ENCODE measurements at regions not wholly inside any gene's neighbourhood (a gene's known extent, or its start where the extent isn't known, plus 50 kb on each side); places are given as distances from the start of the nearest gene placed in this dataset.

- Histone ChIP-seq H3K9me2 (replicated peaks; ENCODE audit: insufficient read depth, low read length) (no peaks in the 10 kb centered on the region), H4K20me1 (ENCODE audit: insufficient read depth, low read depth, low read length) (no peaks in the 10 kb centered on the region), H2AFZ (ENCODE audit: low read length) (no peak overlapping the region), H3K4me1 (ENCODE audit: low read length) (peaks cover 6% of the 10 kb centered on the region), H3K4me2 (ENCODE audit: low read depth, low read length, poor library complexity, severe bottlenecking) (no peak overlapping the region), H3K9ac (ENCODE audit: low read length) (no peak overlapping the region), H3K36me3 (ENCODE audit: insufficient read depth, low read length) (no peaks in the 10 kb centered on the region), H3K27me3 (ENCODE audit: low read length) (no peaks in the 10 kb centered on the region), H3K79me2 (ENCODE audit: low read length) (no peaks in the 10 kb centered on the region), H3K4me3 (ENCODE audit: low read length) (no peak overlapping the region), H3K27ac (ENCODE audit: low read length) (no peak overlapping the region), H3K9me3 (ENCODE audit: low read length) (no peaks in the 10 kb centered on the region)
- DNase-seq, result no peak
These were observed 350.6 kb downstream of the ETS1 start for GRCh38 chr11:128236506-128237498.

GRCh38 chr11:128235958-128236357 lies 351.4 kb downstream of the ETS1 start:
- H3K79me2 ChIP-seq (ENCODE audit: low read length), result no peaks in the 10 kb centered on the region
- H3K4me1 ChIP-seq (ENCODE audit: low read length), result peaks cover 6% of the 10 kb centered on the region
- H3K27ac ChIP-seq (ENCODE audit: low read length), result no peak overlapping the region
- no peaks in the 10 kb centered on the region for H3K27me3 ChIP-seq (ENCODE audit: low read length)
- H4K20me1 ChIP-seq (ENCODE audit: insufficient read depth, low read depth, low read length), result no peaks in the 10 kb centered on the region
- no peak overlapping the region for H3K4me2 ChIP-seq (ENCODE audit: low read depth, low read length, poor library complexity, severe bottlenecking)
- H3K9me3 ChIP-seq (ENCODE audit: low read length), result no peaks in the 10 kb centered on the region
- no peaks in the 10 kb centered on the region for H3K36me3 ChIP-seq (ENCODE audit: insufficient read depth, low read length)
- no peaks in the 10 kb centered on the region for H3K9me2 ChIP-seq (replicated peaks; ENCODE audit: insufficient read depth, low read length)
- no peak overlapping the region for H3K4me3 ChIP-seq (ENCODE audit: low read length)
- H2AFZ ChIP-seq (ENCODE audit: low read length), result no peak overlapping the region
- no peak for DNase-seq
- H3K9ac ChIP-seq (ENCODE audit: low read length), result no peak overlapping the region

- H3K36me3 ChIP-seq (ENCODE audit: insufficient read depth, low read length), result no peaks in the 10 kb centered on the region
- DNase-seq, result no peak
- no peak overlapping the region for H3K4me3 ChIP-seq (ENCODE audit: low read length)
- H3K27me3 ChIP-seq (ENCODE audit: low read length), result no peaks in the 10 kb centered on the region
- H3K27ac ChIP-seq (ENCODE audit: low read length), result no peak overlapping the region
- no peak overlapping the region for H3K9ac ChIP-seq (ENCODE audit: low read length)
- H4K20me1 ChIP-seq (ENCODE audit: insufficient read depth, low read depth, low read length), result no peaks in the 10 kb centered on the region
- H3K4me2 ChIP-seq (ENCODE audit: low read depth, low read length, poor library complexity, severe bottlenecking), result no peak overlapping the region
- no peaks in the 10 kb centered on the region for H3K9me3 ChIP-seq (ENCODE audit: low read length)
- no peak overlapping the region for H2AFZ ChIP-seq (ENCODE audit: low read length)
- H3K79me2 ChIP-seq (ENCODE audit: low read length), result no peaks in the 10 kb centered on the region
- H3K4me1 ChIP-seq (ENCODE audit: low read length), result peaks cover 6% of the 10 kb centered on the region
- H3K9me2 ChIP-seq (replicated peaks; ENCODE audit: insufficient read depth, low read length), result no peaks in the 10 kb centered on the region
These were observed 351.9 kb downstream of the ETS1 start for GRCh38 chr11:128235426-128235825.

- Histone ChIP-seq H3K27me3 (ENCODE audit: low read length) (no peaks in the 10 kb centered on the region), H2AFZ (ENCODE audit: low read length) (no peak overlapping the region), H3K27ac (ENCODE audit: low read length) (no peak overlapping the region), H3K4me3 (ENCODE audit: low read length) (no peak overlapping the region), H3K9me3 (ENCODE audit: low read length) (no peaks in the 10 kb centered on the region), H3K4me1 (ENCODE audit: low read length) (peaks cover 6% of the 10 kb centered on the region), H3K4me2 (ENCODE audit: low read depth, low read length, poor library complexity, severe bottlenecking) (no peak overlapping the region), H3K79me2 (ENCODE audit: low read length) (no peaks in the 10 kb centered on the region), H3K36me3 (ENCODE audit: insufficient read depth, low read length) (no peaks in the 10 kb centered on the region), H4K20me1 (ENCODE audit: insufficient read depth, low read depth, low read length) (no peaks in the 10 kb centered on the region), H3K9ac (ENCODE audit: low read length) (no peak overlapping the region), H3K9me2 (replicated peaks; ENCODE audit: insufficient read depth, low read length) (no peaks in the 10 kb centered on the region)
- no peak for DNase-seq
These were observed 353.2 kb downstream of the ETS1 start for GRCh38 chr11:128234143-128234542.

GRCh38 chr11:128232588-128232987 lies 354.8 kb downstream of the ETS1 start:
- H4K20me1 ChIP-seq (ENCODE audit: insufficient read depth, low read depth, low read length), result no peaks in the 10 kb centered on the region
- no peaks in the 10 kb centered on the region for H3K36me3 ChIP-seq (ENCODE audit: insufficient read depth, low read length)
- peaks cover 6% of the 10 kb centered on the region for H3K4me1 ChIP-seq (ENCODE audit: low read length)
- no peaks in the 10 kb centered on the region for H3K79me2 ChIP-seq (ENCODE audit: low read length)
- no peak for DNase-seq
- H3K27ac ChIP-seq (ENCODE audit: low read length), result no peak overlapping the region
- no peaks in the 10 kb centered on the region for H3K9me3 ChIP-seq (ENCODE audit: low read length)
- no peak overlapping the region for H3K4me3 ChIP-seq (ENCODE audit: low read length)
- no peak overlapping the region for H3K4me2 ChIP-seq (ENCODE audit: low read depth, low read length, poor library complexity, severe bottlenecking)
- H3K27me3 ChIP-seq (ENCODE audit: low read length), result no peaks in the 10 kb centered on the region
- no peaks in the 10 kb centered on the region for H3K9me2 ChIP-seq (replicated peaks; ENCODE audit: insufficient read depth, low read length)
- no peak overlapping the region for H3K9ac ChIP-seq (ENCODE audit: low read length)
- no peak overlapping the region for H2AFZ ChIP-seq (ENCODE audit: low read length)

- Histone ChIP-seq H4K20me1 (ENCODE audit: insufficient read depth, low read depth, low read length) (no peaks in the 10 kb centered on the region), H3K4me2 (ENCODE audit: low read depth, low read length, poor library complexity, severe bottlenecking) (no peak overlapping the region), H2AFZ (ENCODE audit: low read length) (no peak overlapping the region), H3K79me2 (ENCODE audit: low read length) (no peaks in the 10 kb centered on the region), H3K9me3 (ENCODE audit: low read length) (no peaks in the 10 kb centered on the region), H3K9ac (ENCODE audit: low read length) (no peak overlapping the region), H3K4me3 (ENCODE audit: low read length) (no peak overlapping the region), H3K9me2 (replicated peaks; ENCODE audit: insufficient read depth, low read length) (no peaks in the 10 kb centered on the region), H3K4me1 (ENCODE audit: low read length) (peaks cover 6% of the 10 kb centered on the region), H3K27ac (ENCODE audit: low read length) (no peak overlapping the region), H3K27me3 (ENCODE audit: low read length) (no peaks in the 10 kb centered on the region), H3K36me3 (ENCODE audit: insufficient read depth, low read length) (no peaks in the 10 kb centered on the region)
- DNase-seq, result no peak
These were observed 355.4 kb downstream of the ETS1 start for GRCh38 chr11:128231845-128232410.

GRCh38 chr11:128227466-128227865 lies 359.9 kb downstream of the ETS1 start:
- Histone ChIP-seq H3K36me3 (ENCODE audit: insufficient read depth, low read length) (no peaks in the 10 kb centered on the region), H3K4me1 (ENCODE audit: low read length) (no peaks in the 10 kb centered on the region), H3K4me3 (ENCODE audit: low read length) (no peak overlapping the region), H3K27ac (ENCODE audit: low read length) (no peak overlapping the region), H4K20me1 (ENCODE audit: insufficient read depth, low read depth, low read length) (no peaks in the 10 kb centered on the region), H3K9me3 (ENCODE audit: low read length) (no peaks in the 10 kb centered on the region), H2AFZ (ENCODE audit: low read length) (no peak overlapping the region), H3K9ac (ENCODE audit: low read length) (no peak overlapping the region), H3K9me2 (replicated peaks; ENCODE audit: insufficient read depth, low read length) (no peaks in the 10 kb centered on the region), H3K27me3 (ENCODE audit: low read length) (no peaks in the 10 kb centered on the region), H3K4me2 (ENCODE audit: low read depth, low read length, poor library complexity, severe bottlenecking) (no peak overlapping the region), H3K79me2 (ENCODE audit: low read length) (no peaks in the 10 kb centered on the region)
- DNase-seq, result no peak

- Histone ChIP-seq H3K9me3 (ENCODE audit: low read length) (no peaks in the 10 kb centered on the region), H3K36me3 (ENCODE audit: insufficient read depth, low read length) (no peaks in the 10 kb centered on the region), H3K27me3 (ENCODE audit: low read length) (no peaks in the 10 kb centered on the region), H3K9ac (ENCODE audit: low read length) (no peak overlapping the region), H3K9me2 (replicated peaks; ENCODE audit: insufficient read depth, low read length) (no peaks in the 10 kb centered on the region), H3K27ac (ENCODE audit: low read length) (no peak overlapping the region), H3K4me1 (ENCODE audit: low read length) (no peaks in the 10 kb centered on the region), H4K20me1 (ENCODE audit: insufficient read depth, low read depth, low read length) (no peaks in the 10 kb centered on the region), H2AFZ (ENCODE audit: low read length) (no peak overlapping the region), H3K4me2 (ENCODE audit: low read depth, low read length, poor library complexity, severe bottlenecking) (no peak overlapping the region), H3K4me3 (ENCODE audit: low read length) (no peak overlapping the region), H3K79me2 (ENCODE audit: low read length) (no peaks in the 10 kb centered on the region)
- no peak for DNase-seq
These were observed 361.1 kb downstream of the ETS1 start for GRCh38 chr11:128226106-128226716.

All from Karpas-422 (cell line).